ENCODE measurements at regions not wholly inside any gene's neighbourhood (a gene's known extent, or its start where the extent isn't known, plus 50 kb on each side); places are given as distances from the start of the nearest gene placed in this dataset.

DNA sequence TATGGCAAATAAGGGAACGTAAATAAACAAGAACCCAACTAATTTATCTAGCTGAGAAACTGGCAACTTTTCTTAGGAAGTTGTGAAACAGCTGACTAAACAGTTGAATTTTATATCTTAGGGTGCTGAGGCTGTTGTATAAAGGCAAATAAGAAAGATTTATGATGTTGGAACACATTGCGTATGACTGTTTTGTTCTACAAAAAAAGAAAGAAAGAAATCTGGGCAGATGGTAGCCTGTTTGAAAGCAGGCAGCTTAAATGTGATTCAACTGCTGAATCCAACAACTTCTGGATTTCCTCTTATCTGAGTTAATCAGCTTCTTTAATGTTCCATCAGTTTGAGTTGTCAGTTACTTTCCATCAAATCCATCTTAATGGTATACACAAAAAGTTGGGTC is 214.5 kb downstream of the SNX13 start:
- no peak for TF ChIP-seq POLR2A (IDR thresholded peaks at IDR 0.05; ENCODE audit: low read depth, low read length)
- TF ChIP-seq POLR2AphosphoS5 (IDR thresholded peaks at IDR 0.05; ENCODE audit: low read depth, low read length), result no peak
